C4-2B (cell line): ENCODE measurements at regions not wholly inside any gene's neighbourhood (a gene's known extent, or its start where the extent isn't known, plus 50 kb on each side); places are given as distances from the start of the nearest gene placed in this dataset.

Source experiments
- ZFX ChIP-seq: fragments of 450-650 bp; IDR thresholded peaks from 2 replicates; pipeline ENCODE4 v1.6.1; 2017
- TF ChIP-seq, protein P1 (sequence below): fragments of 450-650 bp; conservative IDR thresholded peaks from 2 replicates; pipeline ENCODE4 v1.5.1; 2017; ENCODE audit warnings: mild to moderate bottlenecking

DNA sequence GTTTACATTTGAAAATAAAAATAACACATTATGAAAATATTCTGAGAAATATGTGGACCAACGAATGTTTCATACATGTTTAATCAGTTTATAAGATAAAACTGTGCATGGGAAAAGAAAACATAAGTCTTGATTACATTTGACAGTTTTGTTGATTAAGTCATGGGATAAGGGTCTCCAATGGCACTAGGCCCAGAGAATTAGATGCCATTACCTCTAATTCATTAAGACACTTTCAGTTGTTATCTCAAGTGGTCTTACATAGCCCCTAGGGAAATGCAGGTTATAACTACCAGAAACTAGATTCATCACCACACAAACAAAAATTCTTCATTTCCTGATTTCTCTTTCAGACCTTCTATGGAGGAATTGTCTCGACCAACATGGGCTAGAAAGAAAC lies 300.8 kb downstream of the PCDH7 start:
- TF ChIP-seq, protein P1, sequence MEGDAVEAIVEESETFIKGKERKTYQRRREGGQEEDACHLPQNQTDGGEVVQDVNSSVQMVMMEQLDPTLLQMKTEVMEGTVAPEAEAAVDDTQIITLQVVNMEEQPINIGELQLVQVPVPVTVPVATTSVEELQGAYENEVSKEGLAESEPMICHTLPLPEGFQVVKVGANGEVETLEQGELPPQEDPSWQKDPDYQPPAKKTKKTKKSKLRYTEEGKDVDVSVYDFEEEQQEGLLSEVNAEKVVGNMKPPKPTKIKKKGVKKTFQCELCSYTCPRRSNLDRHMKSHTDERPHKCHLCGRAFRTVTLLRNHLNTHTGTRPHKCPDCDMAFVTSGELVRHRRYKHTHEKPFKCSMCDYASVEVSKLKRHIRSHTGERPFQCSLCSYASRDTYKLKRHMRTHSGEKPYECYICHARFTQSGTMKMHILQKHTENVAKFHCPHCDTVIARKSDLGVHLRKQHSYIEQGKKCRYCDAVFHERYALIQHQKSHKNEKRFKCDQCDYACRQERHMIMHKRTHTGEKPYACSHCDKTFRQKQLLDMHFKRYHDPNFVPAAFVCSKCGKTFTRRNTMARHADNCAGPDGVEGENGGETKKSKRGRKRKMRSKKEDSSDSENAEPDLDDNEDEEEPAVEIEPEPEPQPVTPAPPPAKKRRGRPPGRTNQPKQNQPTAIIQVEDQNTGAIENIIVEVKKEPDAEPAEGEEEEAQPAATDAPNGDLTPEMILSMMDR: no peak
- TF ChIP-seq ZFX: no peak
